NCI-H187 treated with DMSO at 0.1 percent for 48 hours (cell line): ENCODE measurements at regions not wholly inside any gene's neighbourhood (a gene's known extent, or its start where the extent isn't known, plus 50 kb on each side); places are given as distances from the start of the nearest gene placed in this dataset.
A peak's percentile ranks its signal among the peaks of the same experiment; 100 is the strongest.

Source experiments
- DNase-seq: peaks from one replicate; lab custom pipeline; 2025; lab: John Stamatoyannopoulos, UW

- peak; percentile 51 for DNase-seq
These were observed 53.0 kb upstream of the ANKEF1 start for GRCh38 chr20:9981829-9982228.

GRCh38 chr20:9978397-9979004, 56.3 kb upstream of the ANKEF1 start:
- DNase-seq, result peak; percentile 66

DNA sequence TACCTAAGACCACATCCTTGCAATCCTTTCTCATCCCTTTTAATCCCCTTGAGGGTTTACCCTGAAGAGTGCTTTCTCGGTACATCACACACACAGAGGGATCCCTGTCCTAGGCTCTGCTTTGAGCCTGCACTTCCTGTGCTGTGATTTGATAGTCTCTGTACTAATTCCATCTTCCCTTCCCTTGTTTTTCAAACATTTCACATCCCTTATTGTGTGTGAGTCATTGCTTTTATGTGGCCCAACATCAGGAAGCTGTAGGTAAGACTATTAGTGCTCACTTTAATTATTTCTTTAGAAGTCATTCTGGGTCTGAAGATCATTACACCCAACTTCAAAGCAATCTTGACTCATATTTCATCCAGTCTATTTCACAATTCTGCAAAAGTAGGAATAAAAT, 57.2 kb upstream of the ANKEF1 start:
- DNase-seq, result no peak

GRCh38 chr20:9974324-9974723, 60.5 kb upstream of the ANKEF1 start:
- DNase-seq, result no peak

DNA sequence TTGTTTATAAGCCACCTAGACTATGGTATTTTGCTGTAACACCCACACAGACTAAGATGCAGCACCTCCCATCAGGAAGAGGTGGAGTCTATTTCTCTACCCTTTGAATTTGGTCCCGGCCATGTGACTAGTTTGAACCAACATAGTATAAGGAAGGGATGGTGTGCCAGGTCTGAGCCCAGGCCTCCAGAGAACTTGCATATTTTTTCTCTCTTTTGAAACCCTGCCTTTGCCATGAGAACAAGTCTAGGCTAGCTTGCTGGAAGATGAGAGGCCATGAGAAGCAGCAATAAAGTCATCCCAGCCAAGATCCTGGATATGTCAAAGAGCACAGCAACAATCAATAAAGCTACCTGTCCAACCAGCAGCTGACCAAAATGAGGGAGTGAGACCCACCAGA, 63.0 kb upstream of the ANKEF1 start:
- no peak for DNase-seq

GRCh38 chr20:9969626-9970025, 65.2 kb upstream of the ANKEF1 start:
- DNase-seq, result no peak

DNA sequence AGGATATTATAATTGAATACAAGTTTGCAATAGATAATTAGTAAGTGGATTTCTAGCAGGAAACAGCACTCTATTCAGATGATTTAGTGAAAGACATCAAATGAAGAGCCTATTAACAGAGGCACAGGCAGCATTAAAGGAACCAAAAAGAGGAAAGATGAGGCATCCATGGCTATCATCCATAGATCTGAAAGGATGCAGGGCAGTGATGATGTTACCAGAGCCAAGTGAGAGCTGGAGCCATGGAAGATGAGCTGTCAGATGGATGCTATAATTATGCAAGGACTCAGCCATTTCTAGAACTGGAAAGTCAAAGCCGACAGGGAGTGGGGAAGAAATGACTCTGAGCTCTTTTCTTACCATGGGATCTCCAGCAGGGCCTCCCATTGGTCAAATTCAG, 66.8 kb upstream of the ANKEF1 start:
- DNase-seq, result no peak

DNA sequence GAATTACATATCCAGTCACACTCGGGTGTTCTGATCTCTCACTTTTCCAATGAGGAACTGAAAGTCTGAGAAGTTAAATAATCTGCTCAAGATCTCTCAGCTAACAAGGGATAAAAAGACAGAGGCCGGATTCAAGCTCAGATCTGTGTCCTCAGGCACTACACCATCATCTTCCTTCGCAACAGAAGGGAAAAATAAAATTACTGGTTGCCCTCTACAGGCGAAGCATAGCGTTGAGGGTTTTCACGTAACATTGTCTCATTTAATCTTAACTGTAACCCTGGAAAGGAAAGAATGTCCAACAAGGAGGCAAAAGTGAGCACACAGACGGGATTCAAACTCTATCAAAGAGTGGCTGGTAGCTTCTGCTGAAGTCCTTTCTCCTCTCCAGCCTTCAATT, 67.8 kb upstream of the ANKEF1 start:
- no peak for DNase-seq

GRCh38 chr20:9963029-9963428, 71.8 kb upstream of the ANKEF1 start:
- DNase-seq, result no peak

DNA sequence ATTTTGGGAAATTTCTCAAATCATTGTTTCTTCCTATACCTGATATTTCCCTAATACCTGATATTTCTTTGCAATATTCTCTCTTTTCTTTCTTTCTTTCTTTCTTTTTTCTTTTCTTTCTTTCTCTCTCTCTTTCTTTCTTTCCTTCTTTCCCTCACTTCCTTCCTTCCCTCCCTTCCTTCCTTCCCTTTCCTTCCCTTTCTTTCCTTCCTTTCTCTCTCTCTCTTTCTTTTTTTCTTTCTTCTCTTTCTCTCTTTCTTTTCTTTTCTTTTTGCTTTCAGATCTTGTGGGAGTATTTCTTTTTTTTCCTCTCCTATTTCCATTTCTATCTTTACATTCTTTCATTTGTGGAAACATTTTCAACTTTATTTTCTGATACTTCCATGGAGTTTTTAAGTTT, 76.1 kb upstream of the ANKEF1 start:
- DNase-seq, result no peak

DNA sequence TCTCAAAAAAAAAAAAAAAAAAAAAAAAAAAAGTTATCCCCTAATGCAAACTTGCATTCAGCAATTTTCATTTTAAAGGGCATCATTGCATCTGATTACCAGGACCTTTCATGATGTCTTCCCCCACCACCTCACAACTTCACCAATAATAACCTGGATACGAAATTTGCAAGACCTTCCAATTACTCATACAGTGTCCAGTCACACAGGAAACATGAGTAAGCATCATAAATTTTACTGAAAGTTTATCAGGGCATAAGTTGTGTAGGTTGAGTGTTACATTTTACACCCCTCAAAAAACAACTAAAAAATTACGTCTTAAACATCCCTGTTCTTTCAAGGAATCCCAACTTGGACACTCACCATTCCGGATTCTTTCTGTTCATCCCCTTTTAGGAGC, 79.1 kb upstream of the ANKEF1 start:
- no peak for DNase-seq

GRCh38 chr20:9949563-9949962, 85.2 kb upstream of the ANKEF1 start:
- no peak for DNase-seq

DNA sequence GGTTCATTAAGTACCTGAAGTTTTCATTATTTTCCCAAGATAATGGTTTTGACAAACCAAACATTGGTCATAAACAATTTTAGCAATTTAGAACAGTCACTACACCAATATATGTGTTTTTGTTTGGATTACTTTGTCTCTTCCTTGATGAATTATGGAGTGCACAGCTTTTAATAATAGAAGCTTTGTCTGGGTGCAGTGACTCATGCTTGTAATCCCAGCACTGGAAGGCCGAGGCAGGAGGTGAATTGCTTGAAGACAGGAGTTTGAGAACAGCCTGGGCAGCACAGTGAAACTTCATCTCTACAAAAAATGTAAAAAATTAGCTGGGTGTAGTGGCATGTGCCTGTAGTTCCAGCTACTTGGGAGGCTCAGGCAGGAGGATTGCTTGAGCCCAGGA, 89.4 kb upstream of the ANKEF1 start:
- no peak for DNase-seq

DNA sequence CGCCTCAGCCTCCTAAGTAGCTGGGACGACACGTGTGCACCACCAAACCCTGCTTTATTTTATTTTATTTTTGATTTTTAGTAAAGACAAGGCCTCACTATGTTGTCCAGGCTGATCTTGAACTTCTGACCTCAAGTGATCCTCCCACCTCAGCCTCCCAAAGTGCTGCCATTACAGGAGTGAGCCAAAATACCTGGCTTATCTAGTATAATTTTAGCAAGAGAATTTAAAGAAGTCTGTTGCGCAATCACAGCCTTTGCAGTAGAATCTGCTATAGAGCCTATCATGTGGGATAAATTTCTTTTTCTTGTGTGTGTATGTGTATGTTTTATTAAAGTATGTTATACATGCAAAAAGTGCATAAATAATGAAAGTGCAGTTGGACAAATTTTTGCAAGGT, 92.1 kb upstream of the ANKEF1 start:
- no peak for DNase-seq

- DNase-seq, result no peak
These were observed 94.5 kb upstream of the ANKEF1 start for GRCh38 chr20:9940329-9940728.

DNA sequence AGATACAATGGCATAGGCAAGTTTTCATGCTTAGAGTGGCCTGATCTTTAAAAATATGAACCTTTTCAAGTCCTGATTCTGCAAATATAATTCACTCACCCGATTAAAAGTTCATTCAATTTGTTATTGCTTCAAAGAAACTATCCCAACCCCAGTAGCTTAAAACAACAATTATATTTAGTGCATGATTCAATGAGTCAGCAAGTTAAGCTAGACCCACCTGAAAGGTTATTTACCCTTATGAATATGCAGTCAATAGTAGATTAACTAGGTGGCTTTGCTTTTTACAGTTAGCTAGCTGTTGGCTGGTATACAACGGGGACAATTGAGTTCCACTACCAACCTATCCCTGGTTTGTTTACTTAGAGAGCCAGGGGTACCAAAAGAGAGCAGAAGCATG, 95.6 kb upstream of the ANKEF1 start:
- DNase-seq, result no peak

DNA sequence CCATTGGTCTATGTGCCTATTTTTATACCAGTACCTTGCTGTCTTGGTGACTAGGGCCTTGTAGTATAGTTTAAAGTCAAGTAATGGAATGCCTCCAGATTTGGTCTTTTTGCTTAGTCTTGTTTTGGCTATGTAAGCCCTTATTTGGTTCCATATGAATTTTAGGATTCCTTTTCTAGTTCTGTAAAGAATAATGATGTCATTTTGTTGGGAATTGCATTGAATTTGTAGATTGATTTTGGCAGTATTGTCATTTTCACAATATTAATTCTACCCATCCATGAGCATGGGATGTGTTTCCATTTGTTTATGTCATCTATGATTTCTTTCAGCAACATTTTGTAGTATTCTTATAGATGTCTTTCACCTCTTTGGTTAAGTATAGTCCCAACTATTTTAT, 96.4 kb upstream of the PAK5 start:
- no peak for DNase-seq

DNA sequence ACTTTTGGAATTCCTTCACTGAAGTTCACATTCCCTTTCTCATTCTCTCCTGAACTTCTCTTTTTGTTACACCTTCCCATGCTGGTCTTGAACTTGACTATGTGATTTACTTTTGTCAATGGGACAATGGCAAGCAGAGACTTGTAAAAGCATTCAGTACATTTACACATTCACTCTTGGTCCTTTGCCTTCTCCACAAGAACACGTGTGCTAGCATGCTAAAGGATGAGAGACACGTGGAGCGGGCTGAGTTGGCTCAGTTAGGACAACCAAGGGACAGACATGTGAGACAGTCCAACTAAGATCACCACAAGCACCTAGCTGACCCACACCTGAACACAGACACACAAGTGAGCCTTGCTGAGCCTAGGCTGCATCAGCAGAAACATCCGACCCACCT, 91.3 kb upstream of the PAK5 start:
- DNase-seq, result no peak

GRCh38 chr20:9928955-9929354, 90.1 kb upstream of the PAK5 start:
- DNase-seq, result no peak

- no peak for DNase-seq
These were observed 89.4 kb upstream of the PAK5 start for GRCh38 chr20:9928281-9928737.

DNA sequence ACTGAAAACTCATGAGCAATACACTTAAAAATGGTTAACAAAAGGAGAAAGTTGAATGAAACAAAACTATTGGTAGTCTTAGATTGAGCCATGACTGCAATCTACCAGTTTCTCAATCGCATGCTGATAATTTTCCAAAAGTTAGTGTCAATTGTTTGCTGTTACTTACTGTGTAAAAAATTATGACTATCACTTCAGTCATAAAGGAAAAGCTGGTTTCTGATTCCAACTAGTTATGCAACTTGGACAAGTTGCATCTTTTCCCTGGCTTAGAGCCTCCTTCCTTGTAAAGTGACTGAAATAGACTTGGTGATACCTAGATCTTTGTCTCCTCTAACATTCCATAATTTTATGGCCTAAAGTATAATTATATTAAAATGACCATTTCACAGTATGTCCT, 88.3 kb upstream of the PAK5 start:
- no peak for DNase-seq

GRCh38 chr20:9926476-9926875, 87.6 kb upstream of the PAK5 start:
- DNase-seq, result no peak

DNA sequence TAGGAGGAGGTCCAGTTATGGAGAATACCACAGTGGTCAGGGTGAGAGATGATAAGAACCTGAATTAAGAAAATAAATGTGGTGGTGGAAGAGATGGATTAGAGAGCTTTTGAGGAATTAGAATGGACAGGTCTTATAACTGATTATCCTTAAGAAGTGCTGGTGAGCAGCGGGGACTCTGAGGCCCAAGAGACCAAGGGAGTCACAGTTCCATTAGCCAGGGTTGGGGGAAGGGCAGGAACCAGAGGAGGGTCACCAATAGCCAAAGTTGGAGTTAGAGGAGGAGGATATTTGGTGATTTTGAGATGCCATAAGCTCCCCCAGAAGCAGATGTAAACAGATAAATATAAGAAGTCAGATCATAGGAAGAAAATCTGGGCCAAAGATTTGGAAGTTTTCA, 87.1 kb upstream of the PAK5 start:
- no peak for DNase-seq

DNA sequence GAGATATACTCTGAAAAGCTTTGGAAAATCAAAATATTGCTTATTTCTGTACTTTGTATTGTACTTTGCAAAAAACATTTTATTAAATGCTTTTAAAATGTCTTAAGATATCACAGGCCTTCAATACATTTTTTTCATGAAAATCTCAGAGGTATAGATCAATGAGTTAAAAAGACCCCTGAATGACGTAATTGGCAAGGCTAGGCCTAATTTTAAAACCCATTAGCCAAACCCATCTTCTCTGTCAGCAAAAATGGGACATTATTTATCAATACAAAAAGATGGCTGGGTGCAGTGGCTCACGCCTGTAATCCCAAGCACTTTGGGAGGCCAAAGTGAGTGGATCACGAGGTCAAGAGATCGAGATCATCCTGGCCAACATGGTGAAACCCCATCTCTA, 84.8 kb upstream of the PAK5 start:
- no peak for DNase-seq

- no peak for DNase-seq
These were observed 82.0 kb upstream of the PAK5 start for GRCh38 chr20:9920866-9921265.
